Small intestine (tissue), 7 donors: ENCODE measurements at regions not wholly inside any gene's neighbourhood (a gene's known extent, or its start where the extent isn't known, plus 50 kb on each side); places are given as distances from the start of the nearest gene placed in this dataset.

Experiments
- DNase-seq, 2 donors: peaks; one replicate each; pipeline versions ENCODE4 v3.0.0 to v3.0.0-alpha.2; 2013
- FAIRE-seq: peaks from 2 replicates; lab custom pipeline; 2012; peaks lifted over from hg19 to GRCh38; lab: Jason Lieb, UNC
- H3K27ac ChIP-seq, 3 donors: one replicate each; pipeline ENCODE4 v1.5.1; 2013; ENCODE audit warnings: low read length in 2 of 3, mild to moderate bottlenecking in 2 of 3, control low read depth in 1 of 3, inconsistent platforms in 1 of 3, low read depth in 1 of 3, moderate library complexity in 1 of 3
- H3K27me3 ChIP-seq, 3 donors: one replicate each; pipeline ENCODE4 v1.6.1; 2013; ENCODE audit warnings: low read length in 3 of 3, inconsistent platforms in 1 of 3; ENCODE audit not compliant: control insufficient read depth in 3 of 3, insufficient read depth in 3 of 3
- H3K36me3 ChIP-seq, 3 donors: one replicate each; pipeline ENCODE4 v1.6.1; 2013; ENCODE audit warnings: low read length in 3 of 3, inconsistent platforms in 1 of 3, low read depth in 1 of 3, mild to moderate bottlenecking in 1 of 3, moderate library complexity in 1 of 3; ENCODE audit not compliant: control insufficient read depth in 3 of 3, insufficient read depth in 2 of 3
- H3K4me1 ChIP-seq, 3 donors: one replicate each; pipeline ENCODE4 v1.6.1; 2013; ENCODE audit warnings: low read length in 2 of 3, inconsistent platforms in 1 of 3, low read depth in 1 of 3, mild to moderate bottlenecking in 1 of 3, moderate library complexity in 1 of 3; ENCODE audit not compliant: control insufficient read depth in 3 of 3, insufficient read depth in 2 of 3
- H3K4me3 ChIP-seq, 3 donors: one replicate each; pipeline ENCODE4 v1.5.1; 2013; ENCODE audit warnings: low read length in 3 of 3, control low read depth in 1 of 3, inconsistent platforms in 1 of 3, low read depth in 1 of 3, mild to moderate bottlenecking in 1 of 3, moderate library complexity in 1 of 3
- H3K9me3 ChIP-seq, 2 donors: one replicate each; pipeline ENCODE4 v1.6.1; 2013; ENCODE audit warnings: low read depth in 1 of 2, low read length in 1 of 2; ENCODE audit not compliant: control insufficient read depth in 2 of 2, insufficient read depth in 1 of 2
- WGBS, 3 donors: extraction: QIAGEN DNeasy Blood & Tissue Kit; methylation state at CpG; one replicate each; pipeline ENCODE4 v1.1.7; 2013; 5-methylcytosine and 5-hydroxymethylcytosine counted together
- donor health status: healthy with polysubstance abuse.
- donor health status: control.
- donor health status: control.
- donor health status: Bipolar disorder and iron deficiency.
- donor health status: healthy.

DNA sequence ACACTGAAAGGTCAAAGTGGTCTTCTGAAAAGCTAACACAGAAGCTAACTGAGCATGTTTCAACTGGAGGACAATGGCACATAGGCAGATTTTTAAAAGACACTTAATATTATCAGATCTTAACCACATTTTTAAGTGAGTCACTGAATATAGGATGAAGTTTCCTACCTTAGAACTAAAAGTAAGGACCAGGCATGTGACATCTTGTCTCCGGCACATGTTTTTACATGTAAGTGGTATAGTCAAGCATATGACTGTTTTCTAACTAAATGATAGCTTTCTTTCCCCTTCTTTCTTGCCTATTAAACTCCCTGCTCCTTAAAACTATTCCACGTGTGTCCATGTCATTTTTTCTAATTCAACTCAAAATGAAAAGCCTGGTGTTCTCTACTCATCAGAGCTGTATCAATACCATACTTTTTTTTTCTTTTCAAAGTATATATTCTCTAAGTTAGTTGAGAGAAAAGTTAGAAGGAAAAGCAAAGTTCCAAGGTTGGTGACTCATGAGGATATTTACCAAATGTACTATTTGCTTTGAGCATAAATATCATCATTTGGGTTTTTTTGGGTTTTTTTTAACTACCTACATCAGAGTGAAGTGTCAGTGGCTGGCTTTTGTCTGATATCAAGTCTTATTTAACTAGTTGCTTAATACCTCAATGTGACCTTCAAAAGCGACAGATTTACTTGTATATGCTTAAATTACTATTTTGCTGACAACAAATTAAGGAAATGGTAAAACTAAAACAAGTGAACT lies 127.5 kb downstream of the CRPPA start:
- Histone ChIP-seq H3K9me3 (no peaks in the 10 kb centered on the region), H3K27ac (no peak overlapping the region), H3K27me3 (no peaks in the 10 kb centered on the region), H3K4me1 (no peaks in the 10 kb centered on the region), H3K4me3 (no peak overlapping the region), H3K36me3 (no peaks in the 10 kb centered on the region)
- 80 to 90% (median 90%) methylated on average over 3 of the region's 3 CpGs for WGBS, 3 donors
- DNase-seq (no peak), FAIRE-seq (no peak)

DNA sequence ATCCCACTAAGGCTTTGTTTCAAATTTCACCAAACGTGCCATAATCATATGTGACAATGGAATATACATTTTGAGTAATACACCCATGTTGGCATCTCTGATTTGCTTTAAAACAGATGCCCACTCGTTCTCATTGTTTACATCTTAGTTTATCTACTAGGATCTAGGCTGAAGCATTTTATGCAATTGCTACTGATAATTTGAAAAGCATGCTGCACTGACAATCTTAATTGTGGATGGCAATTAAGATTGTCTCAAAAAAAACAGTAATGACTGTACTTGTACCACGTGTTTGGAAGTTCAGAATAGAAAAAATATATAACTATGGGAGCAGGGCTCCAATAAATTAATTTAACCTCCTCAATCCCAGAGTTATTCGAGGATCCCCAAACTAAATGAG lies 136.8 kb downstream of the CRPPA start:
- H3K9me3 ChIP-seq, result peaks cover 0 to 3% of the 10 kb centered on the region in 2 donors
- H3K4me1 ChIP-seq, result no peaks in the 10 kb centered on the region
- H3K27ac ChIP-seq, result no peak overlapping the region
- H3K4me3 ChIP-seq, result no peak overlapping the region
- H3K27me3 ChIP-seq, result no peaks in the 10 kb centered on the region
- 48 to 62% (median 59%) methylated on average over 4 of the region's 4 CpGs for WGBS, 3 donors
- no peak for FAIRE-seq
- no peak for DNase-seq
- H3K36me3 ChIP-seq, result no peaks in the 10 kb centered on the region

DNA sequence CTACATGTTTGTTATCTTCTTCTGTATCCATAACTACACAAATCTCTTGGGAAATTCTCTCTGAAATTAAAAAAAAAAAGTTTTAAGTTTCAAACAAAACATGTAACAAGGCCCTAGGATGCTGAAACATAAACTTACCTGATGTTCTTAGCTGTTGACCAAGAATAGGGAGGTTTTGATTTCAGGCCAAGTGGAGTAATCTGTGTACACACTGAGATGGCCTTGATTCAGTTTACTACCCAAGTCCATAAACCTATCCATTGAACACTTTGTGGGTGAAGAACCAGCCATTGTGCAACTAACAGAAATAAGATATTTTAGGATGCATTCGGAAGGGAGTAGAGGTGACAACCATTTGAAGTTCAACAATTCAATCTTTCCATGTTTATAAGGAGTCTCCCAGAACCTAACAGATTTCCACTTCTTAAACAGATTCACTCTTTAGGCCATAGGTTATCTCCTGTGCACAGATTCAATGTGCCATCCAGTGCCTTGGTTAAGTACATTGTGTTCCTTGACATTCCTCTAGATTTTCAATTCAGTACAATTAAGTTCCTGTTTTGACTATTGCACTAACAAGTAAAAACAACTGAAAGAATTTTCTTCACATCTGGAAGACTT lies 143.1 kb downstream of the CRPPA start:
- DNase-seq (no peak), FAIRE-seq (no peak)
- H3K27me3 ChIP-seq, result no peaks in the 10 kb centered on the region
- no peak overlapping the region for H3K4me3 ChIP-seq
- WGBS, 3 donors, result 95 to 100% (median 96%) methylated on average over 1 of the region's 1 CpG
- H3K27ac ChIP-seq, result no peak overlapping the region
- peaks cover 0 to under 1% (median 0%) of the 10 kb centered on the region in 3 donors for H3K36me3 ChIP-seq
- no peaks in the 10 kb centered on the region for H3K9me3 ChIP-seq
- H3K4me1 ChIP-seq, result no peaks in the 10 kb centered on the region

DNA sequence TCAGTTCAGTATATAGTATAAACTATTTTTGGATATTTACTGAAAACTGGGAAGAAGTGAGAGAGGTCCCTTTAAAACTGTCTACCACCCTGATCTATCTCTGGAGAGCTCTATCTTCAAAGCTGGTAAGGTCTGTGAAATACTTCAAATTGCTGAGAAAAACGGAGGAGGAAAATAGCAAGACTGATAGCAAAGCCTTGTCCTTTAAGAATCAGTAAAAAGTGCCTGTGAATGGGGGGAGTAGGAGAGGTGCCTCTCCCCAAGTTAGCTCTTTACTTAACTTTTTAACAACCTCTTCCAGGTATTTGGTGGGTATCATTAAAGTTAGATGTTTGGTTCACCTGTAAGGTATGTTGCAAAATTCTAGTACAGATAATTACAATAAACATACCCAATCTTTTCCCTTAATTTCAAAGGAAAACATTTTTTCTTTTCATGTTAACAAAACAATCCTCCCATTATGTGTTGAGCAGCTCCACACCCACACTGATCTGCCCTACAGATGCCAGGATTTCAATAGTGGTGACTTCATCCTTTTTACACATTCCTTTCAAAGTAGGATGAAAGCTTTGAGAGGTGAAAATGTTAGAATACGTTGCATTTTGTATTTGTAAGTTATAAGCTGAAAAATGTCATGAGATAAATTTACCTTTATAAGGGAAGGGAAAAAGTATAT lies 149.2 kb downstream of the CRPPA start:
- 38 to 49% (median 48%) methylated on average over 2 of the region's 2 CpGs for WGBS, 3 donors
- FAIRE-seq (no peak), DNase-seq (no peak)
- no peaks in the 10 kb centered on the region for H3K9me3 ChIP-seq
- no peaks in the 10 kb centered on the region for H3K27me3 ChIP-seq
- peaks cover 0 to 3% (median 0%) of the 10 kb centered on the region in 3 donors for H3K36me3 ChIP-seq
- no peak overlapping the region for H3K4me3 ChIP-seq
- H3K4me1 ChIP-seq, result no peaks in the 10 kb centered on the region
- H3K27ac ChIP-seq, result no peak overlapping the region

DNA sequence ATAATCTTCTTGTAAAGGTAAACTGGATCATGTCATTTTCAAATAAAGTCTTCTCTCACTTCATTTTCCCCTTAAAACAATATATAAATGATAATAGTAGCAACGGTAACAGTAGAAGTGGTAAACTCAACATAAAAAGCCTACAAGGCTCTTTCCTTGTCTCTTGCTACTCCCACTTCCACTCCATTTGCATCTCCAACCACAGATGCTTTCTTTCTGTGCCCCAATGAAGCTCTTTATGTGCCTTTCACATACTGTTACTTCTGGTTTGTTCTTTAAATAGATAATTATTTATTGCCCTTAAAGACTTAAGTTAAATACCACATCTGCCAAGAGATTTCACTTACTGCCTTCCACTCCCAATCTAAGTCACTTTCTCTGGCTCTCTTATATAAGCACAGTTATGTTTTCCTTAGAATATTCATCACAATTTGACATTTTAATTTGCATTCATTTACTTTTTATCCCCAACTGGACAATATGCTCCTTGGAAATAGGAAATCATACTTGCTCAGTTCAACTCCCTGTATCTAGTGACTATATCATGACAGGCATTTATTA lies 149.9 kb downstream of the CRPPA start:
- H3K4me1 ChIP-seq, result no peaks in the 10 kb centered on the region
- no peak overlapping the region for H3K27ac ChIP-seq
- H3K4me3 ChIP-seq, result no peak overlapping the region
- H3K9me3 ChIP-seq, result no peaks in the 10 kb centered on the region
- no peaks in the 10 kb centered on the region for H3K27me3 ChIP-seq
- 71 to 92% (median 72%) methylated on average over 1 of the region's 1 CpG for WGBS, 3 donors
- FAIRE-seq (no peak), DNase-seq (no peak)
- peaks cover 0 to 3% (median 0%) of the 10 kb centered on the region in 3 donors for H3K36me3 ChIP-seq

DNA sequence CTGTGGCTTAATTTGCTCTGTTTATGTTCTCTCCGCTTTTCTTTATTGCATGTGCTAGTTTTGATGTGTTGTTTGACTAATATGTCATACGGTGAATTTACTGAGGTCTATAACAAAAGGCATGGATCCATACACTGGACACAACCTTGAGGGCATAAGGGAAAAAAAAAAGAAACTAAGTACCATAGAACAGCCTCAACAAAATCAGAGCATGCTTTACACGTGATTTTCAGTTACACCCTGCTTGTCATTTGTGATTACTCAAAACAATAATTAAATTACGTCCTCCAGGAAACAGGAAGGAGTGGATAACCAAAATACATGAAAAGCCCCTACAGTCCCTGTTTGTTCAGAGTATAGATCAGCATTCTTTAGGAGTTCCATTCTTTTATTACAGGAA lies 150.5 kb downstream of the CRPPA start:
- Histone ChIP-seq H3K36me3 (peaks cover 0 to 3% (median 0%) of the 10 kb centered on the region in 3 donors), H3K27me3 (no peaks in the 10 kb centered on the region), H3K4me1 (no peaks in the 10 kb centered on the region), H3K27ac (no peak overlapping the region), H3K9me3 (no peaks in the 10 kb centered on the region), H3K4me3 (no peak overlapping the region)
- WGBS, 3 donors, result 66 to 70% (median 70%) methylated on average over 4 of the region's 4 CpGs
- no peak for FAIRE-seq
- DNase-seq, result no peak

DNA sequence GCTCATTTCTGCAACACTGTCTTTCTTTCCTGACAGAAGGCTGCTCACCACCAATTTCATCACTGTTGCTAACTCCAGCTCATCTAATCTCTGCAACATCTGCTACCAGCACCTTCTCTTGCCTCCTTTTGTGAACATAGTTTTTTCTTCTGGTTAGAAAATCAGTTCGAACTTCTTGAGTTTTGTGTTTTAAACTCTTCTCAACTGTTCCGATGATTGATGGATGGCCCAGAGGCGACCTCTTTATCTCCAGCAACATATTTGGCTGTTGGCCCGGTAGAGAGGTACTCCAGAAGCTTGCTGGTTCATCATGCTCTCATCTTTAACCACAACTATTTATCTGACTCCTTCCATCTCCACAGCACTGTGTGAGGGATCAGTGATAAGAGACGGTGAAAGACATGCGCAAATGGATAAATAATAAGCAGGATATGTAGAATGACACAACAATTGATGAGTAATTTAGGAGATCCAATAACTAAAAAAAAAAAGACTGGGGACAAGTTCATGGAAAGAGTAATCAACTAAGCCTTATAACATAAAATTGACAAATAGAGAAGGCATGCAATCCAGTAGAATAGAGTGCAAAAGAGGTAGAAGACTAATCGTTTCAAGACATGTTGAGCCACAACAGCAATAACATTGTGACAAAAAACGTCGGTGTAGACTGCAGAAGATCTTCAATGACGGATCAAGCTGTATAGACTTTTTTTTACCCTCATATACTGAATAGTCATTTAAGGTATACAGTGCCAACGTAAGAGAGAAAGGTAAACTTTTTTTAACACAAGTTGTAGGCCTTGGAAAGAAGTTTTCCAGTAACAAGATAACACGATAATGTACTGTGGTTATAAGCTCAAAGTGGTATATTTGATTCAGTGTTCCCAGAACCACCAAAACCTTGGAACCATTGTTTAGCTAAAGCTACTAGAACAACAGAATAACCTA lies 152.2 kb downstream of the CRPPA start:
- Histone ChIP-seq H3K4me3 (no peak overlapping the region), H3K9me3 (no peaks in the 10 kb centered on the region), H3K4me1 (no peaks in the 10 kb centered on the region), H3K36me3 (peaks cover 0 to 3% (median 0%) of the 10 kb centered on the region in 3 donors), H3K27me3 (no peaks in the 10 kb centered on the region), H3K27ac (no peak overlapping the region)
- no peak for DNase-seq
- no peak for FAIRE-seq
- 71 to 81% (median 77%) methylated on average over 12 of the region's 12 CpGs for WGBS, 3 donors
